ENCODE measurements at regions not wholly inside any gene's neighbourhood (a gene's known extent, or its start where the extent isn't known, plus 50 kb on each side); places are given as distances from the start of the nearest gene placed in this dataset.

GRCh38 chr11:27916541-27917100 is 191.3 kb downstream of the KIF18A start:
- Histone ChIP-seq H3K9me3 (no peaks in the 10 kb centered on the region), H3K36me3 (ENCODE audit: insufficient read depth in 1 of 2, low read depth in 1 of 2) (no peaks in the 10 kb centered on the region), H3K27ac (no peak overlapping the region), H3K4me3 (no peak overlapping the region), H3K4me1 (no peaks in the 10 kb centered on the region), H3K27me3 (ENCODE audit: insufficient read depth in 3 of 3, low read length in 2 of 3) (no peaks in the 10 kb centered on the region)
- intact Hi-C loops (cut with DNase I): no loop called here
- ATAC-seq (no peak), DNase-seq (no peak)
- no peak for TF ChIP-seq CTCF (IDR thresholded peaks at IDR 0.05)
- WGBS, 3 donors: 67 to 69% (median 69%) methylated on average over 6 of the region's 6 CpGs

- ATAC-seq: no peak
- no peak overlapping the region for H3K4me3 ChIP-seq
- no peak overlapping the region for H3K27ac ChIP-seq
- intact Hi-C loops (cut with DNase I): no loop called here
- no peak for DNase-seq
- no peaks in the 10 kb centered on the region for H3K4me1 ChIP-seq
- no peaks in the 10 kb centered on the region for H3K27me3 ChIP-seq (ENCODE audit: insufficient read depth in 3 of 3, low read length in 2 of 3)
- no peaks in the 10 kb centered on the region for H3K36me3 ChIP-seq (ENCODE audit: insufficient read depth in 1 of 2, low read depth in 1 of 2)
- H3K9me3 ChIP-seq: no peaks in the 10 kb centered on the region
- no peak for TF ChIP-seq CTCF (IDR thresholded peaks at IDR 0.05)
Measured at GRCh38 chr11:27914080-27914479, 193.9 kb downstream of the KIF18A start.

- H3K27me3 ChIP-seq (ENCODE audit: insufficient read depth in 3 of 3, low read length in 2 of 3): no peaks in the 10 kb centered on the region
- TF ChIP-seq CTCF (IDR thresholded peaks at IDR 0.05): no peak
- H3K4me3 ChIP-seq: no peak overlapping the region
- DNase-seq: no peak
- H3K36me3 ChIP-seq (ENCODE audit: insufficient read depth in 1 of 2, low read depth in 1 of 2): no peaks in the 10 kb centered on the region
- no peak overlapping the region for H3K27ac ChIP-seq
- H3K9me3 ChIP-seq: no peaks in the 10 kb centered on the region
- 70 to 81% (median 70%) methylated on average over 3 of the region's 3 CpGs for WGBS, 3 donors
- intact Hi-C loops (cut with DNase I): no loop called here
- no peak for ATAC-seq
- no peaks in the 10 kb centered on the region for H3K4me1 ChIP-seq
Measured at GRCh38 chr11:27913650-27914049, 194.3 kb downstream of the KIF18A start.

- Histone ChIP-seq H3K27me3 (ENCODE audit: insufficient read depth in 3 of 3, low read length in 2 of 3) (no peaks in the 10 kb centered on the region), H3K9me3 (no peaks in the 10 kb centered on the region), H3K4me3 (no peak overlapping the region), H3K36me3 (ENCODE audit: insufficient read depth in 1 of 2, low read depth in 1 of 2) (no peaks in the 10 kb centered on the region), H3K4me1 (no peaks in the 10 kb centered on the region), H3K27ac (no peak overlapping the region)
- intact Hi-C loops (cut with DNase I): no loop called here
- TF ChIP-seq CTCF (IDR thresholded peaks at IDR 0.05): no peak
- DNase-seq (no peak), ATAC-seq (no peak)
- WGBS, 3 donors: 67 to 77% (median 75%) methylated on average over 2 of the region's 2 CpGs
Measured at GRCh38 chr11:27912916-27913315, 195.0 kb downstream of the KIF18A start.

- 78 to 81% (median 80%) methylated on average over 5 of the region's 5 CpGs for WGBS, 3 donors
- ATAC-seq: no peak
Measured at GRCh38 chr11:27910186-27910931, 197.6 kb downstream of the KIF18A start.

More at GRCh38 chr11:27910186-27910931, 197.6 kb downstream of the KIF18A start:
- no peak for TF ChIP-seq CTCF (IDR thresholded peaks at IDR 0.05)
- intact Hi-C loops (cut with DNase I): no loop called here
- H3K36me3 ChIP-seq (ENCODE audit: insufficient read depth in 1 of 2, low read depth in 1 of 2): no peaks in the 10 kb centered on the region
- no peak for DNase-seq
- no peak overlapping the region for H3K27ac ChIP-seq
- no peaks in the 10 kb centered on the region for H3K9me3 ChIP-seq
- H3K4me1 ChIP-seq: no peaks in the 10 kb centered on the region
- no peak overlapping the region for H3K4me3 ChIP-seq
- H3K27me3 ChIP-seq (ENCODE audit: insufficient read depth in 3 of 3, low read length in 2 of 3): no peaks in the 10 kb centered on the region

Measured in psoas muscle (tissue), 7 donors.